ENCODE measurements at regions not wholly inside any gene's neighbourhood (a gene's known extent, or its start where the extent isn't known, plus 50 kb on each side); places are given as distances from the start of the nearest gene placed in this dataset.

DNA sequence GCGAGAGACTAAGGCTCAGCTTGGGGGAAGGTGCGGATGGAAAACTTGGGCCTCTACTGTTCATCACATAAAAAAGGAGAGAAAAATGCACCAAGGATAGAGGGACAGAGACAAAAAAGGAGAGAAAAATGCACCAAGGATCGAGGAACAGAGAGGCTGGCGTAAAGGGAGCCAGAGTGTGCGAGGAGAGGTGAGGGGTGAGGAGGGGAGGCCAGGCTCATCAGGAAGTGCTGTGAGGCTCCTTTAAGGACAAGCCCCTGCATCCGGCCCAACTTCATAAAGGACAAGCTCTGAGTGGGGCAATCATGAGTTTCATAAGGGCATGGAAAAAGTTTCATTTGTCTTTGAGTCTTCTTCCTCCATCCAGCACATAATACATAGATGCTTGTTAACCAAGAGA, 117.2 kb upstream of the NXT1 start:
- TF ChIP-seq SUZ12 (IDR thresholded peaks at IDR 0.05; ENCODE audit: extremely low read depth, insufficient read depth, insufficient read length) (no peak), YY1 (IDR thresholded peaks at IDR 0.05; ENCODE audit: insufficient read depth, insufficient read length) (no peak)
